ENCODE measurements at regions not wholly inside any gene's neighbourhood (a gene's known extent, or its start where the extent isn't known, plus 50 kb on each side); places are given as distances from the start of the nearest gene placed in this dataset.

GRCh38 chr9:2411459-2412215 lies 209.9 kb upstream of the VLDLR start:
- peaks cover 3% of the 10 kb centered on the region; the same call in 1 of the 2 replicates for H3K9me3 ChIP-seq (ENCODE audit: insufficient read depth, low read length)
- TF ChIP-seq ZNF274 (IDR thresholded peaks at IDR 0.05; ENCODE audit: low read depth, low read length) (no peak), SUZ12 (IDR thresholded peaks at IDR 0.05; ENCODE audit: extremely low read depth, insufficient read depth, insufficient read length) (no peak), YY1 (IDR thresholded peaks at IDR 0.05; ENCODE audit: insufficient read depth, insufficient read length) (no peak)
- H3K36me3 ChIP-seq (ENCODE audit: insufficient read depth, insufficient read length, low read length) = no peaks in the 10 kb centered on the region
- H3K4me3 ChIP-seq (ENCODE audit: insufficient read length, low read depth) = no peak overlapping the region
- H3K4me1 ChIP-seq (ENCODE audit: insufficient read depth, insufficient read length) = no peaks in the 10 kb centered on the region
- H3K27me3 ChIP-seq (ENCODE audit: insufficient read depth, insufficient read length) = no peaks in the 10 kb centered on the region
- no peak for DNase-seq (ENCODE audit: low read depth, low spot score)
- H3K9ac ChIP-seq (ENCODE audit: insufficient read length, low read depth) = no peak overlapping the region

DNA sequence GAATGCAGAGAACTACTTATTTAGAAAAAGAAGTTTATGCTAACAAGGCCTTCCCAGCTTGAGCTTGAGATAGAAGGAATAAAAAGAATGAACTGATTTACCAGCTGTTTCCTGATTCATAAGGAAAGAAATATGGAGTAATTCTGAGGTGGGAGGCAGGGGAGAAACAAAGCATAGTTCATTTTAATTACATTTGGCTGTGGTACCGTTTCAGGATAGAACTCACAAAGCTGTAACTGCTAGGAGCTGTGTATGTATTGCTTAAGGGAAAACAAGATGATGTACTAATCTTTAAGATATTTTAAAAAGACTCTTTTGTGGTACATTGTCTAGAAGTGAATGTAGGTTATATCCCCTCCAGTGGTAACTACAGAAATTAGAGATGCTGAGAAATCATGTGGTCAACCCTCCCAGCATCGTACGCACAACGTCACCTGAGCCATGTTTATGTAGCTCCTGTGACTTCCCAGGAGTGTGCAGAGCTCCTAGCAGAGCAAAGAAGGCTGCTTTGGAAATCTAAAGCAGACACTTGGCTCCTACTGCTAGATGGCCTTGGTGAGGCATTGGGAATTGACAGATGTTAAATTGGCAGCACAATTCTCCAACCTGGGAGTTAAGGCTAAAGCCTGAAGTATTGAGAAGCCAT lies 208.3 kb upstream of the VLDLR start:
- H3K4me3 ChIP-seq (ENCODE audit: insufficient read length, low read depth) = no peak overlapping the region
- no peak overlapping the region for H3K9ac ChIP-seq (ENCODE audit: insufficient read length, low read depth)
- no peaks in the 10 kb centered on the region for H3K36me3 ChIP-seq (ENCODE audit: insufficient read depth, insufficient read length, low read length)
- no peaks in the 10 kb centered on the region for H3K9me3 ChIP-seq (ENCODE audit: insufficient read depth, low read length)
- no peaks in the 10 kb centered on the region for H3K27me3 ChIP-seq (ENCODE audit: insufficient read depth, insufficient read length)
- H3K4me1 ChIP-seq (ENCODE audit: insufficient read depth, insufficient read length) = no peaks in the 10 kb centered on the region
- no peak for DNase-seq (ENCODE audit: low read depth, low spot score)
- TF ChIP-seq YY1 (IDR thresholded peaks at IDR 0.05; ENCODE audit: insufficient read depth, insufficient read length) = no peak
- TF ChIP-seq ZNF274 (IDR thresholded peaks at IDR 0.05; ENCODE audit: low read depth, low read length) = no peak
- no peak for TF ChIP-seq SUZ12 (IDR thresholded peaks at IDR 0.05; ENCODE audit: extremely low read depth, insufficient read depth, insufficient read length)

DNA sequence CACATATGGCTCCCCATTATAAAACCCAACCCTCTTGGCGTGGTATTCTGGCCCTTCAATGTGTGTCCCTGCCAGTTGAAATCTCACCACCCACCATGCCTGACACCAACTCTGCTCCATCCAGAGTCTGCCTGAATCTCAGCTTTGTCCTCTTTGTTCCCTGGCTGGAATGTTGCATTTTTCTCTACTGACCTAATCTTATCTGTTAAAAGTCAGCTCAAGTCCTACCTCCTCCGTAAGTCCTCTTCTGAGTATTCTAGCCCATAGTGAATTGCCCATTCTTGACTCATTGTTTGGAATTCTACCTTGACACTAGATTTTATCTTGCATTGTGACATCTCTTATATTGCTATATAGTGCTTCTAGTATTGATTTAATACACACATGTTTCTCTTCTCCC lies 207.1 kb upstream of the VLDLR start:
- Histone ChIP-seq H3K9me3 (ENCODE audit: insufficient read depth, low read length) (no peaks in the 10 kb centered on the region), H3K9ac (ENCODE audit: insufficient read length, low read depth) (no peak overlapping the region), H3K36me3 (ENCODE audit: insufficient read depth, insufficient read length, low read length) (no peaks in the 10 kb centered on the region), H3K4me3 (ENCODE audit: insufficient read length, low read depth) (no peak overlapping the region), H3K27me3 (ENCODE audit: insufficient read depth, insufficient read length) (no peaks in the 10 kb centered on the region), H3K4me1 (ENCODE audit: insufficient read depth, insufficient read length) (peaks cover 6% of the 10 kb centered on the region)
- TF ChIP-seq YY1 (IDR thresholded peaks at IDR 0.05; ENCODE audit: insufficient read depth, insufficient read length) (no peak), SUZ12 (IDR thresholded peaks at IDR 0.05; ENCODE audit: extremely low read depth, insufficient read depth, insufficient read length) (no peak), ZNF274 (IDR thresholded peaks at IDR 0.05; ENCODE audit: low read depth, low read length) (no peak)
- no peak for DNase-seq (ENCODE audit: low read depth, low spot score)

DNA sequence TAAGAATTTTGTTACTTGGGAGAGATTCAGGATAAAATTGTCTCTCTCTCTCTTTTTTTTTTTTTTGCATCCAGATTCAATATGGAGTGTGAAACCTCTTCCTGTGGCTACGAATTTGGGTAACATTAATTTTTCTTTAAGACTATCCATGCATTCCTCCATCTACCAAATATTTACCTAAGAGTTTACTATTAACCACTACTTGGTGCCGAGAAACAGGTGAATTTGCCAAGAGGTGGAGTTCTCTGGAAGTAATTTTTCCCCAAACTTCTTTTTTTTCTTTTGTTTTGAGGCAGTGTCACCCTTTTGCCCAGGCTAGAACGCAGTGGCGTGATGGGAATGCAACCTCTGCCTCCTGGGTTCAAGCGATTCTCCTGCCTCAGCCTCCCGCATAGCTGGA lies 206.3 kb upstream of the VLDLR start:
- no peak overlapping the region for H3K4me3 ChIP-seq (ENCODE audit: insufficient read length, low read depth)
- H3K9me3 ChIP-seq (ENCODE audit: insufficient read depth, low read length) = no peaks in the 10 kb centered on the region
- H3K27me3 ChIP-seq (ENCODE audit: insufficient read depth, insufficient read length) = no peaks in the 10 kb centered on the region
- H3K4me1 ChIP-seq (ENCODE audit: insufficient read depth, insufficient read length) = peaks cover 6% of the 10 kb centered on the region
- no peak for DNase-seq (ENCODE audit: low read depth, low spot score)
- no peaks in the 10 kb centered on the region for H3K36me3 ChIP-seq (ENCODE audit: insufficient read depth, insufficient read length, low read length)
- TF ChIP-seq ZNF274 (IDR thresholded peaks at IDR 0.05; ENCODE audit: low read depth, low read length) (no peak), SUZ12 (IDR thresholded peaks at IDR 0.05; ENCODE audit: extremely low read depth, insufficient read depth, insufficient read length) (no peak), YY1 (IDR thresholded peaks at IDR 0.05; ENCODE audit: insufficient read depth, insufficient read length) (no peak)
- no peak overlapping the region for H3K9ac ChIP-seq (ENCODE audit: insufficient read length, low read depth)

- Histone ChIP-seq H3K4me1 (ENCODE audit: insufficient read depth, insufficient read length) (peaks cover 6% of the 10 kb centered on the region), H3K4me3 (ENCODE audit: insufficient read length, low read depth) (no peak overlapping the region), H3K9ac (ENCODE audit: insufficient read length, low read depth) (no peak overlapping the region), H3K36me3 (ENCODE audit: insufficient read depth, insufficient read length, low read length) (no peaks in the 10 kb centered on the region), H3K27me3 (ENCODE audit: insufficient read depth, insufficient read length) (peaks cover 3% of the 10 kb centered on the region), H3K9me3 (ENCODE audit: insufficient read depth, low read length) (no peaks in the 10 kb centered on the region)
- DNase-seq (ENCODE audit: low read depth, low spot score) = no peak
- TF ChIP-seq ZNF274 (IDR thresholded peaks at IDR 0.05; ENCODE audit: low read depth, low read length) (no peak), YY1 (IDR thresholded peaks at IDR 0.05; ENCODE audit: insufficient read depth, insufficient read length) (no peak), SUZ12 (IDR thresholded peaks at IDR 0.05; ENCODE audit: extremely low read depth, insufficient read depth, insufficient read length) (no peak)
Observed at GRCh38 chr9:2417730-2418129, 203.9 kb upstream of the VLDLR start.

DNA sequence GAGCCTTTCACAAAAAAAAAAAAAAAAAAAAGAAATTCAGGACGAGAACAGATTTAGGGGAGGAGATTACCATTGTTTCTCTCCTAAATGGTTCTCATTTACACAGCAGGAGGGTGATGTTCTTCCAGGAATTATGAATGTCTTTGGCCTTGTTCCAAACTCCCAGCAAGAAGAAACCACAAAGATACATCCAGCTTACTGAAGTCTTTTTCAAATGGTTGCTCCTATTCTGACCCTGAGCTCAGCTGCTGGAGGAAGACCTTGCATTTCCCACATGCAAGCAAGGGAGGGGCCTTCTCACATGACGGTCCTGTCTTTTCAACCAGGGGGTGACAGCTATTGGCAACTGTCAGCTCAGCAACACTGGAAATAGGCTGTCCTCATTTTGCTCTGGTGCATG lies 203.0 kb upstream of the VLDLR start:
- Histone ChIP-seq H3K27me3 (ENCODE audit: insufficient read depth, insufficient read length) (peaks cover 3% of the 10 kb centered on the region), H3K4me3 (ENCODE audit: insufficient read length, low read depth) (no peak overlapping the region), H3K36me3 (ENCODE audit: insufficient read depth, insufficient read length, low read length) (no peaks in the 10 kb centered on the region), H3K4me1 (ENCODE audit: insufficient read depth, insufficient read length) (peaks cover 6% of the 10 kb centered on the region), H3K9ac (ENCODE audit: insufficient read length, low read depth) (no peak overlapping the region), H3K9me3 (ENCODE audit: insufficient read depth, low read length) (no peaks in the 10 kb centered on the region)
- DNase-seq (ENCODE audit: low read depth, low spot score) = peak; percentile 74
- TF ChIP-seq ZNF274 (IDR thresholded peaks at IDR 0.05; ENCODE audit: low read depth, low read length) = no peak

DNA sequence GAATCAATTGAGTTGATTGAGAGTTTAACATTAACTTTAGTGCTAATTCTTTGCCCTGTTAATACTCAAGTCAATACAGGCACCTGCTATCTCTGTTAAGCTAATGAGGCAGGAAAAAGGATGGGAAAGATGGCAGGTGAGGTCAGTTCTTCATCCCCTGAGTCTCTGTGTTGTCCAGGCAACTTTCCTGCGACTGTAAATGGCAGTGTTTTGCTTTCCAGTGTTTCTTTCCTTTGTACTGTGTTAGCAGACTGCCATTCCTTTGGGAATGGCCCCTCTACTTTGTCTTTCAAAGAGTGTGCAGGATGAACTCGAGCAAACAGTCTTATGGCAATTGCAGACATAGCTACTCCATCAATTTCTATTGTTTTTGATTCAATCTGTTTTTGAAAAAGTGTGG lies 202.2 kb upstream of the VLDLR start:
- peaks cover 6% of the 10 kb centered on the region for H3K4me1 ChIP-seq (ENCODE audit: insufficient read depth, insufficient read length)
- no peak for TF ChIP-seq YY1 (IDR thresholded peaks at IDR 0.05; ENCODE audit: insufficient read depth, insufficient read length)
- TF ChIP-seq SUZ12 (IDR thresholded peaks at IDR 0.05; ENCODE audit: extremely low read depth, insufficient read depth, insufficient read length) = no peak
- no peak for TF ChIP-seq ZNF274 (IDR thresholded peaks at IDR 0.05; ENCODE audit: low read depth, low read length)
- H3K27me3 ChIP-seq (ENCODE audit: insufficient read depth, insufficient read length) = peaks cover 4% of the 10 kb centered on the region

More for the DNA sequence above, 202.2 kb upstream of the VLDLR start:
- no peak for DNase-seq (ENCODE audit: low read depth, low spot score)
- Histone ChIP-seq H3K36me3 (ENCODE audit: insufficient read depth, insufficient read length, low read length) (no peaks in the 10 kb centered on the region), H3K9me3 (ENCODE audit: insufficient read depth, low read length) (no peaks in the 10 kb centered on the region), H3K9ac (ENCODE audit: insufficient read length, low read depth) (no peak overlapping the region), H3K4me3 (ENCODE audit: insufficient read length, low read depth) (no peak overlapping the region)

Data from NT2/D1 (cell line).